Anterior cingulate cortex (tissue), 58 donors: ENCODE measurements at regions not wholly inside any gene's neighbourhood (a gene's known extent, or its start where the extent isn't known, plus 50 kb on each side); places are given as distances from the start of the nearest gene placed in this dataset.

ENCODE experiments used
- DNase-seq, 58 donors: peaks; one replicate each; lab custom pipeline; 2025; lab: John Stamatoyannopoulos, UW

DNA sequence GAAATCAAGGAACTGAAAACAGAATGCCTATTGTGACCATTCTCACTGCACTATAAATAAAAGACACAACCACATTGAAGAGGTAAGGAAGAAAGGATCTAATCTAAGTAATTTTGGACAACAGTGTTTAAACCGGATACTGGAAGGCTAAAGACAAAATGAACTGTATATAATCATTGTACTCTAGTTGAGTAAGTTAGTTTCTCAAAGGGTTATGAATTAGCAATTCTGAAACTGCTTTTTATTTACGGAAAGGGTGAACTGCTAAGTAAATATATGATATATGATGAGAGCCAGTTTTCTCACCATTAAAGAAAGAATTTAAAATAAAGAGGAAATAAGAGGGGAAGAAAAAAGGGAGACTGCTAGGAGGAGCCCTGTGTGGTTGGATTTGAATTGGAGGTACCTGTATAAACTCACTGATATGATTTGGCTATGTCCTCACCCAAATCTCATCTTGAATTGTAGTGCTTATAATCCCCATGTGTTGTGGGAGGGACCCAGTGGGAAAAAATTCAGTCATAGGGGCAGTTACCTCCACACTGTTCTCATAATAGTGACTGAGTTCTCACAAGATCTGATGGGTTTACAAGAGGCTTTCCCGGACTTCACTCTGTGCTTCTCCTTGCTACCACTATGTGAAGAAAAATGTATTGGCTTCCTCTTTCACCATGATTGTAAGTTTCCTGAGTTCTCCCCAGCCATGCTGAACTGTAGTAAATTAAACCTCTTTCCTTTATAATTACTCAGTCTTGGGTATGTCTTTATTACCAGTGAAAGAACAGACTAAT lies 607.7 kb downstream of the PYDC2 start:
- no peak for DNase-seq

DNA sequence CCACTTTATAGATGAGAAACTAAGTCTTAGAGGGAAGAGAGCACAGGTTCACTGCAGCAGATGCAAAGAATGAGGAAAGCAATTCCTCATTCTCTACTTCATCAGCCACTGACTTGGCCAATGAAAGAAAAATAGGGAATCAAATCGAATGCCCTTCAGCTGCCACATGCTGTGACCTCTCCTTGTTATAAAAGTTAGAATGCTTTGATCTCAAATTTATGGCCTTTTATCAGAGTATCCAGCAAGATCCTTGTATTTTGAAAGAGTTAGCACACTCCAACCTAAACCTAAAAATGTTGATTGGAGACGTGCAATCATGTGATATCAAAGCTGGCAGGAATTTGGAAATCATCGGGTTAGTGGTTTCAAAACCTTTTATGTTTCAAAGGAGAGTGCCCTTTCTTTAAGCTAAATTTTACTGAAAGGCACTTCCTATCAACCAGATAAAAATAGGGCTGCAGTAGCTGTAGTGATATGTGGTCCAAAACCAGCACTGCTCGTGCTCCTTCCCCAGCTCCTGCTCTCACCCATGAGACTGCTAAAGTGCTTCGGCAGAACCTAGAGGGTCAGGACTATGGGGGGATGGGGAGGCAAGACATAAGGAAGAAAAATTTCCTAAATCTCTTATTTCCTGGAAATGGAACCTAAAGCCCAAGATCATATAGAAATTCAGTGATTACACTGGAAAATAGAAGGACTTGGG lies 617.0 kb downstream of the PYDC2 start:
- no peak for DNase-seq

DNA sequence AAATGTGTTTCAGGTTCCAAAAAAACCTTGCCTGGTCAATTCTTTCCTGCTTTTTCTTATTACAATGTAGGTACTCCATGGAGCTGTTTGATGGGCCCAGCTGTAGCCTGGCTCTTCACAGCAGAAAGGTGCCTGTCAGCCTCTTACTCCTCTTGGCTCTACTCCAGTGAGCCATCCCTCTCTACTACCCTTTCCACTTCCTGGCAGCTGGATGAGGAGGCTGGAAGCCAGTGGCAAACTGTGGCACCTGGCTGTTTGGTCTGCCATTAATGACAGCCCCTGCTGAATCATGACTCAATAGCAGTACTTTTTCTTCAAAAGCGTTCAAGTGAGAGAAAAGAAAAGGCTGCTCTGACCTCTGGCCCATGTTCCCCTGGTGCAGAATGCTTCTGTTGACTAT lies 618.1 kb downstream of the PYDC2 start:
- DNase-seq: no peak

DNA sequence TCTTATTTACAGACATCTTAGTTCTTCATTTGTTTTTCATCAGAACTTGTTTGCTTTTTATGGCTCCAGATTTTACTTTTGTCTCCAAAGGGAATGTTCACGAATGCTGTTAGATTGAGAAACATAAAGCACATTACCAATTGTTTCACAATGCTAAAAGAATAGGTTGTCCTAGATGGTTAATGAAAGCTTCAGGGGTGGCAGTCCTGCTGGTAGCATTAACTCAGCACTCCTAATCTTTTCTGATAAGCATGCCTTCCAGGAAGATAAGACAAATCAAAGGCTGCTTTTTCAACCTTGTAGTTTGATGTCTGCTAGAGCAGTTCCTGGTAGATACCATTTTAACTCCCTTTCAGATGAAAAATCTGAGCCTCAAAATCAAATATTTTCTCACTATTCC lies 619.4 kb downstream of the PYDC2 start:
- DNase-seq: no peak

DNA sequence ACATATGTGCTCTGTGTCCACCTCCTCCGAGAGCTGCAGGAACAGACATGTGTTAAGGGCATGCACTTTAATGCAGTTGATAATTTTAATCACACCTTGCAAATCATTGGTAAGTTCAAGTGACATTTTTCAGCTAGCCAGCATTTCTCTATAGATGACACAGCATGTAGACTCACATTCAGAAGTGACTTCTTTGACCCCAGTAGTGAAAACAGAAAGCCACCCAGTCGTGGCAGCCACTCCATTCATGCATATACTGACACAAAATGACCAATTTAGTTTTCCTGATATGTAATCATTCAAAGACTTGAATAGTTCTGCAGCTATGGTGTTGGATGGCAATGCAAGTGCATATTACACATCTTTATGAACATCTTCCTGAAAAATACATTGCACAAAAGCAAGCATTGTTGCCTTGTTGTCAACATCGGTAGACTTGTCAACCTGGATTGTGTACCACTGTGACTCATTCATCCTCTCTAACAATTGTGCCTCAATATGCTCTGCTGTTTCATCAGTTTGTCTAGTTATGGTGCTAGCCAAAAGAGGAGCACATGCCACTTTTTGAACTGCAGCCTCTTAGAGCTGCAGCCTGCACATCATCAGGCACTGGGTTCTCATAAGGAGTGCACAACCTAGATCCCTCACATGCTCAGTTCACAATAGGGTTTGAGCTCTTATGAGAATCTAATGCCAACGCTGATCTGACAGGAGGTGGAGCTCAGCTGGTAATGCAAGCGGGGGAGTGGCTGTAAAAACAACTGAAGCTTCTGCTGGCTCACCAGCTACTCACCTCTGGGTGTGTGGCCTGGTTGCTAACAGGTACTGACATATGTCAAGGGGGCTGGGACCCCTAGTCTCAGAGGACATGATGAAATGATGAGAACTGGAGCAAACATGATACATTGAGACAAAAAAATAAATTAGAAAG lies 622.0 kb downstream of the PYDC2 start:
- no peak for DNase-seq
